Activated CD8-positive, alpha-beta T cell treated with anti-CD3 and anti-CD28 coated beads, Interleukin-2, amount 10 ng/mL, durations not matched to agents 7 days and 5 days (primary cell): ENCODE measurements at regions not wholly inside any gene's neighbourhood (a gene's known extent, or its start where the extent isn't known, plus 50 kb on each side); places are given as distances from the start of the nearest gene placed in this dataset.
"Not testable (repeated sequence)": the region's sequence is repeated elsewhere in the genome, so short reads cannot be mapped to it uniquely, and the experiment has no call there.

ENCODE experiments used
- ATAC-seq: fragments of 150-1000 bp; cut with Tn5 transposase; one replicate; pipeline ENCODE4 v1.10.0; 2021; ENCODE audit warnings: moderate library complexity
- CTCF ChIA-PET: fragments of 350-600 bp; sonication (Branson Sonifier 250); formaldehyde crosslinking; loops from one replicate; lab custom pipeline; 2021; ENCODE audit warnings: antibody characterized with exemption; lab: Charles Lee
- POLR2A ChIA-PET: fragments of 350-600 bp; sonication (Branson Sonifier 250); formaldehyde crosslinking; loops from one replicate; lab custom pipeline; 2021; ENCODE audit warnings: antibody characterized with exemption; lab: Charles Lee
- DNase-seq: peaks from one replicate; pipeline ENCODE4 v3.0.0-alpha.2; 2020
- H3K27ac Mint-ChIP-seq: one replicate; pipeline ENCODE4 v1.8.0; 2021; ENCODE audit warnings: mild to moderate bottlenecking, mixed read lengths
- H3K27me3 Mint-ChIP-seq: one replicate; pipeline ENCODE4 v1.8.0; 2021; ENCODE audit warnings: low read depth, mixed read lengths
- H3K36me3 Mint-ChIP-seq: one replicate; pipeline ENCODE4 v1.8.0; 2021; ENCODE audit warnings: low read depth, mixed read lengths
- H3K4me1 Mint-ChIP-seq: one replicate; pipeline ENCODE4 v1.8.0; 2021; ENCODE audit warnings: low read depth, mixed read lengths
- H3K4me3 Mint-ChIP-seq: one replicate; pipeline ENCODE4 v1.8.0; 2021; ENCODE audit warnings: mild to moderate bottlenecking, mixed read lengths
- H3K9me3 Mint-ChIP-seq: one replicate; pipeline ENCODE4 v1.8.0; 2022; ENCODE audit warnings: mixed read lengths; ENCODE audit not compliant: insufficient read depth

DNA sequence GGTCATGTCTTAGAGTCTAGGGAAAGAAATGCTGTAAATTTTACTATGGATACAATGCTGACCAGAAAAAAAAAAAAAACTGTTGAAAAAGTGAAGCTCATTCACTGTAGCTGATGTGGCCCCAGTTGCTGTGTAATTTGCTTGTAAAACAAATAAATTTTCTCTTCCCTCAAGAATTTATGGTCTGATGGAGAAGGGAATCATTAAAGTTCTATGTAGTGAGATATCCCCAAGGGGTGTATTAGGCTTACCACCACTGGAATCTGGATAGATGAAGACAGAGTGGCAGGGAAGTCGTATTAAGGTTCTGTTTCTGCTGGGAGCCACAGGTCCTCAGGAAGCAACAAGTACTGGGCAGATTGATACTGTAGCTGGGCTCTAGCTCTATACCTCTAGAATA is 860.0 kb downstream of the LTN1 start:
- ChIA-PET CTCF (no interaction called here), POLR2A (interaction anchor here (0.6 kb wide), 1 partner anchor 22 kb away, joined by 3 read pairs; no protein-coding TSS in a partner anchor)
- Mint-ChIP-seq H3K4me1 (no peaks in the 10 kb centered on the region), H3K36me3 (no peaks in the 10 kb centered on the region), H3K4me3 (no peak overlapping the region), H3K27me3 (no peaks in the 10 kb centered on the region), H3K27ac (no peak overlapping the region), H3K9me3 (peaks cover 7% of the 10 kb centered on the region)
- DNase-seq (no peak), ATAC-seq (no peak)

GRCh38 chr21:28127175-28127785 is 865.4 kb downstream of the LTN1 start:
- Mint-ChIP-seq H3K27me3 (no peaks in the 10 kb centered on the region), H3K27ac (no peak overlapping the region), H3K36me3 (no peaks in the 10 kb centered on the region), H3K9me3 (no peaks in the 10 kb centered on the region), H3K4me1 (no peaks in the 10 kb centered on the region), H3K4me3 (no peak overlapping the region)
- CTCF ChIA-PET, result no interaction called here
- DNase-seq (no peak), ATAC-seq (no peak)
- POLR2A ChIA-PET, result no interaction called here

GRCh38 chr21:28126521-28127174 is 866.0 kb downstream of the LTN1 start:
- no peak overlapping the region for H3K4me3 Mint-ChIP-seq
- ChIA-PET CTCF (no interaction called here), POLR2A (no interaction called here)
- DNase-seq (no peak), ATAC-seq (no peak)
- H3K27me3 Mint-ChIP-seq, result no peaks in the 10 kb centered on the region
- H3K27ac Mint-ChIP-seq, result no peak overlapping the region
- no peaks in the 10 kb centered on the region for H3K36me3 Mint-ChIP-seq
- no peaks in the 10 kb centered on the region for H3K4me1 Mint-ChIP-seq
- H3K9me3 Mint-ChIP-seq, result no peaks in the 10 kb centered on the region

GRCh38 chr21:28124541-28124940 is 868.1 kb downstream of the LTN1 start:
- Mint-ChIP-seq H3K36me3 (no peaks in the 10 kb centered on the region), H3K4me3 (no peak overlapping the region), H3K27ac (no peak overlapping the region), H3K9me3 (no peaks in the 10 kb centered on the region), H3K4me1 (no peaks in the 10 kb centered on the region), H3K27me3 (no peaks in the 10 kb centered on the region)
- DNase-seq, result no peak
- no peak for ATAC-seq
- CTCF ChIA-PET, result no interaction called here
- POLR2A ChIA-PET, result no interaction called here

DNA sequence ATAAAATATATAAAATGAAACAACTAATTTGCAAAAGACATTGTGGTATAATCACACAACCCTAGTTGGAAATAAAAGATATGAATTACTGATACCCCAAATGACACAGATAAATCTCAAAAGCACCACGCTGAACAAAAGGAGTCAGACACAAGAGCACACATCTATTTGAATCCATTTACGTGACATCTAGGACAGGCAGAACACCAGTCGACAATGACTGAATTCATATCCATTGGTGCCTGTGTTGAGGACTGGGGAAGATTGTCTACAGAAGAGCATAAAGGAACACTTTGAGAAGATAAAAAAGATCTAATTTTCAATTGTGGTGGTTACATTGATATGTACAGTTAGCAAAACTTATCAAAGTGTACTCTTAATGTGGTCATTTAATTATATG is 874.1 kb downstream of the LTN1 start:
- Mint-ChIP-seq H3K4me1 (no peaks in the 10 kb centered on the region), H3K27ac (no peak overlapping the region), H3K36me3 (no peaks in the 10 kb centered on the region), H3K4me3 (no peak overlapping the region), H3K27me3 (no peaks in the 10 kb centered on the region), H3K9me3 (peaks cover 3% of the 10 kb centered on the region)
- POLR2A ChIA-PET, result no interaction called here
- ATAC-seq (no peak), DNase-seq (no peak)
- CTCF ChIA-PET, result no interaction called here

- POLR2A ChIA-PET, CTCF ChIA-PET, H3K4me3 Mint-ChIP-seq, H3K27me3 Mint-ChIP-seq, H3K27ac Mint-ChIP-seq, H3K36me3 Mint-ChIP-seq, ATAC-seq, H3K9me3 Mint-ChIP-seq, DNase-seq, H3K4me1 Mint-ChIP-seq: not testable (repeated sequence)
Measured at GRCh38 chr21:28114986-28115385, 877.7 kb downstream of the LTN1 start.

DNA sequence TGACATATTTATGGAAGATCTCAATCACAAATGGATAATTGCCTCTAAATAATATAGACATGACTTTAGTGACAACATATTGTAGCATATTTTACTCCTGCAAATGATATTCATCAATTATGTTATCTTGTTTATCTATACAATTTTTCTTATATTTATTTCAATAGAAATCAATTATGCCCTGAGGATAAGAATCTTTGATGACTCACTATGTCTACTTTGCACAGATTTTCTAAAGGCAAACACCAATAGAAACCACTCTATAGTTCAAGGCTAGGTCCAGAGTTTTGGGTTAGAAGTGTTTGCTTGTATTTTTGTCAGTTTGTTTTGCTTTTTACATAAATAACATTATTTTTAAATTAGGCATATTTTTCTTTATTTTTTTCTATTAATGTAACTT is 879.0 kb downstream of the LTN1 start:
- ChIA-PET CTCF (no interaction called here), POLR2A (no interaction called here)
- no peak overlapping the region for H3K4me3 Mint-ChIP-seq
- no peaks in the 10 kb centered on the region for H3K27me3 Mint-ChIP-seq
- DNase-seq (no peak), ATAC-seq (no peak)
- H3K4me1 Mint-ChIP-seq, result no peaks in the 10 kb centered on the region
- no peak overlapping the region for H3K27ac Mint-ChIP-seq
- no peaks in the 10 kb centered on the region for H3K36me3 Mint-ChIP-seq
- peaks cover 3% of the 10 kb centered on the region for H3K9me3 Mint-ChIP-seq

- no peaks in the 10 kb centered on the region for H3K4me1 Mint-ChIP-seq
- CTCF ChIA-PET, result no interaction called here
- H3K4me3 Mint-ChIP-seq, result no peak overlapping the region
Measured at GRCh38 chr21:28112511-28112910, 880.2 kb downstream of the LTN1 start.

GRCh38 chr21:28111151-28111619 is 881.5 kb downstream of the LTN1 start:
- ChIA-PET CTCF (no interaction called here), POLR2A (no interaction called here)

More at GRCh38 chr21:28112511-28112910, 880.2 kb downstream of the LTN1 start:
- ATAC-seq, result no peak
- POLR2A ChIA-PET, result no interaction called here
- Mint-ChIP-seq H3K27ac (no peak overlapping the region), H3K27me3 (no peaks in the 10 kb centered on the region), H3K36me3 (no peaks in the 10 kb centered on the region), H3K9me3 (peaks cover 3% of the 10 kb centered on the region)
- no peak for DNase-seq

GRCh38 chr21:28110716-28111115 is 882.0 kb downstream of the LTN1 start:
- POLR2A ChIA-PET, result no interaction called here
- H3K36me3 Mint-ChIP-seq, result no peaks in the 10 kb centered on the region
- peaks cover 1% of the 10 kb centered on the region for H3K9me3 Mint-ChIP-seq
- DNase-seq (no peak), ATAC-seq (no peak)
- CTCF ChIA-PET, result no interaction called here
- no peak overlapping the region for H3K4me3 Mint-ChIP-seq
- no peaks in the 10 kb centered on the region for H3K4me1 Mint-ChIP-seq
- H3K27ac Mint-ChIP-seq, result no peak overlapping the region
- H3K27me3 Mint-ChIP-seq, result no peaks in the 10 kb centered on the region

More at GRCh38 chr21:28111151-28111619, 881.5 kb downstream of the LTN1 start:
- Mint-ChIP-seq H3K9me3 (peaks cover 3% of the 10 kb centered on the region), H3K4me3 (no peak overlapping the region), H3K36me3 (no peaks in the 10 kb centered on the region), H3K4me1 (no peaks in the 10 kb centered on the region), H3K27me3 (no peaks in the 10 kb centered on the region), H3K27ac (no peak overlapping the region)
- DNase-seq (no peak), ATAC-seq (no peak)

- DNase-seq (no peak), ATAC-seq (no peak)
- Mint-ChIP-seq H3K36me3 (no peaks in the 10 kb centered on the region), H3K27ac (no peak overlapping the region), H3K9me3 (no peaks in the 10 kb centered on the region), H3K4me3 (no peak overlapping the region), H3K4me1 (no peaks in the 10 kb centered on the region), H3K27me3 (no peaks in the 10 kb centered on the region)
- CTCF ChIA-PET, result no interaction called here
- POLR2A ChIA-PET, result no interaction called here
Measured at GRCh38 chr21:28110074-28110473, 882.6 kb downstream of the LTN1 start.

DNA sequence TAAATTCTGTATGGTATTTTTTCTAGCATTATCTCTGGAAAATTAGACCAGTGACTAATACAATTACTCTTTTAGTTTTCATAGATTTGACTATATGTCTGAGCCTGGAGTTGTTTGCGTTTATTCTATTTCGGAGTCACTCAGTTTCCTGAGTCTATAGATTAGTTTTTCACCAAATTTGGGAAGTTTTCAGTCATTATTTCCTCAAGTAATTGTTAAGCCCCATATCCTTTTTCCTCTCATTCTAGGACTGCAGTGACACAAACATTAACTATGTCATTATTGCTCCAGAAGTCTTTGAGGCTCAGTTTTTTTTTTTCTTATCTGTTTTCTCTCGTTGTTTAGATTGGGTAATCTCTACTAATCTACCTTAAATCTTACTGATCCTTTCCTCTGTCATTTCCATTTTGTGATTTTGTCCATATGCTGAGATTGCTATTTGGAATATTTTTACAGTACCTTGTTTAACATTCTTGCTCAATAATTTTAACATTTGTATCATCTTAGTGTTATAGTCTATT is 886.2 kb downstream of the LTN1 start:
- ChIA-PET POLR2A (no interaction called here), CTCF (no interaction called here)
- H3K27ac Mint-ChIP-seq, result no peak overlapping the region
- H3K4me1 Mint-ChIP-seq, result no peaks in the 10 kb centered on the region
- ATAC-seq (no peak), DNase-seq (no peak)
- no peaks in the 10 kb centered on the region for H3K9me3 Mint-ChIP-seq
- H3K27me3 Mint-ChIP-seq, result no peaks in the 10 kb centered on the region
- no peak overlapping the region for H3K4me3 Mint-ChIP-seq
- H3K36me3 Mint-ChIP-seq, result no peaks in the 10 kb centered on the region
